ENCODE measurements at regions not wholly inside any gene's neighbourhood (a gene's known extent, or its start where the extent isn't known, plus 50 kb on each side); places are given as distances from the start of the nearest gene placed in this dataset.

- Histone ChIP-seq H3K9me3 (ENCODE audit: control insufficient read depth, low read length) (peaks cover 18% of the 10 kb centered on the region), H2BK15ac (ENCODE audit: low read depth, poor library complexity, severe bottlenecking) (no peak overlapping the region), H3K79me1 (replicated peaks; ENCODE audit: low read length, poor library complexity, severe bottlenecking) (no peaks in the 10 kb centered on the region), H3K27me3 (ENCODE audit: control insufficient read depth in 1 of 2, insufficient read depth in 1 of 2, low read length in 2 of 2) (no peaks in the 10 kb centered on the region), H3K4me2 (ENCODE audit: low read length, poor library complexity, severe bottlenecking) (no peak overlapping the region), H2AK5ac (ENCODE audit: low read length, severe bottlenecking) (no peak overlapping the region), H3K4me1 (ENCODE audit: control insufficient read depth, insufficient read depth, low read depth, low read length) (no peaks in the 10 kb centered on the region), H3K14ac (ENCODE audit: low read length in 2 of 2) (peak overlapping the region in 1 of 2 experiments; percentile 4), H2BK5ac (ENCODE audit: low read depth, low read length, poor library complexity, severe bottlenecking) (no peak overlapping the region), H2AFZ (ENCODE audit: low read depth, low read length) (no peak overlapping the region), H3K23ac (ENCODE audit: low read length in 2 of 2) (no peak overlapping the region), H3K9ac (ENCODE audit: low read length) (no peak overlapping the region), H3K36me3 (ENCODE audit: control insufficient read depth in 1 of 2, insufficient read depth in 2 of 2, low read depth in 1 of 2, low read length in 2 of 2) (no peaks in the 10 kb centered on the region), H3K4ac (ENCODE audit: low read depth in 1 of 2, low read length in 2 of 2) (no peak overlapping the region), H3K18ac (ENCODE audit: low read depth in 1 of 2, low read length in 2 of 2) (no peak overlapping the region), H3K27ac (ENCODE audit: low read length, poor library complexity, severe bottlenecking) (no peak overlapping the region), H2BK120ac (ENCODE audit: low read depth, low read length) (no peak overlapping the region), H4K91ac (ENCODE audit: low read length) (no peak overlapping the region), H2BK12ac (ENCODE audit: low read length in 2 of 2) (no peak overlapping the region), H4K8ac (ENCODE audit: low read length) (no peak overlapping the region), H3K4me3 (ENCODE audit: insufficient read depth in 1 of 2, low read depth in 1 of 2, low read length in 2 of 2) (no peak overlapping the region)
- no peak for DNase-seq
- 78% methylated on average over 6 of the region's 6 CpGs for WGBS
These were observed 800.4 kb upstream of the AGA start for GRCh38 chr4:178242655-178243054.

- H3K14ac ChIP-seq (ENCODE audit: low read length in 2 of 2), result no peak overlapping the region
- H3K27ac ChIP-seq (ENCODE audit: low read length, poor library complexity, severe bottlenecking), result no peak overlapping the region
- no peak overlapping the region for H2BK120ac ChIP-seq (ENCODE audit: low read depth, low read length)
- no peak overlapping the region for H2AK5ac ChIP-seq (ENCODE audit: low read length, severe bottlenecking)
- H2AFZ ChIP-seq (ENCODE audit: low read depth, low read length), result no peak overlapping the region
- no peaks in the 10 kb centered on the region for H3K4me1 ChIP-seq (ENCODE audit: control insufficient read depth, insufficient read depth, low read depth, low read length)
- DNase-seq, result no peak
- no peak overlapping the region for H3K4me2 ChIP-seq (ENCODE audit: low read length, poor library complexity, severe bottlenecking)
- H3K23ac ChIP-seq (ENCODE audit: low read length in 2 of 2), result no peak overlapping the region
- H3K18ac ChIP-seq (ENCODE audit: low read depth in 1 of 2, low read length in 2 of 2), result no peak overlapping the region
- no peak overlapping the region for H4K8ac ChIP-seq (ENCODE audit: low read length)
- H3K27me3 ChIP-seq (ENCODE audit: control insufficient read depth in 1 of 2, insufficient read depth in 1 of 2, low read length in 2 of 2), result no peaks in the 10 kb centered on the region
- no peak overlapping the region for H2BK12ac ChIP-seq (ENCODE audit: low read length in 2 of 2)
- no peak overlapping the region for H3K4me3 ChIP-seq (ENCODE audit: insufficient read depth in 1 of 2, low read depth in 1 of 2, low read length in 2 of 2)
- peaks cover 9% of the 10 kb centered on the region for H3K9me3 ChIP-seq (ENCODE audit: control insufficient read depth, low read length)
- H3K4ac ChIP-seq (ENCODE audit: low read depth in 1 of 2, low read length in 2 of 2), result no peak overlapping the region
- H3K9ac ChIP-seq (ENCODE audit: low read length), result no peak overlapping the region
- no CpG with 5 or more reads among the region's 1 CpG for WGBS
- H3K36me3 ChIP-seq (ENCODE audit: control insufficient read depth in 1 of 2, insufficient read depth in 2 of 2, low read depth in 1 of 2, low read length in 2 of 2), result no peaks in the 10 kb centered on the region
- H4K91ac ChIP-seq (ENCODE audit: low read length), result no peak overlapping the region
- H2BK5ac ChIP-seq (ENCODE audit: low read depth, low read length, poor library complexity, severe bottlenecking), result no peak overlapping the region
- no peaks in the 10 kb centered on the region for H3K79me1 ChIP-seq (replicated peaks; ENCODE audit: low read length, poor library complexity, severe bottlenecking)
- H2BK15ac ChIP-seq (ENCODE audit: low read depth, poor library complexity, severe bottlenecking), result no peak overlapping the region
These were observed 802.5 kb upstream of the AGA start for GRCh38 chr4:178244785-178245184.

- Histone ChIP-seq H3K36me3 (ENCODE audit: control insufficient read depth in 1 of 2, insufficient read depth in 2 of 2, low read depth in 1 of 2, low read length in 2 of 2) (no peaks in the 10 kb centered on the region), H3K23ac (ENCODE audit: low read length in 2 of 2) (no peak overlapping the region), H3K27ac (ENCODE audit: low read length, poor library complexity, severe bottlenecking) (no peak overlapping the region), H2BK120ac (ENCODE audit: low read depth, low read length) (no peak overlapping the region), H2AFZ (ENCODE audit: low read depth, low read length) (no peak overlapping the region), H2BK12ac (ENCODE audit: low read length in 2 of 2) (no peak overlapping the region), H3K4me2 (ENCODE audit: low read length, poor library complexity, severe bottlenecking) (no peak overlapping the region), H3K79me1 (replicated peaks; ENCODE audit: low read length, poor library complexity, severe bottlenecking) (no peaks in the 10 kb centered on the region), H4K8ac (ENCODE audit: low read length) (no peak overlapping the region), H3K4me3 (ENCODE audit: insufficient read depth in 1 of 2, low read depth in 1 of 2, low read length in 2 of 2) (no peak overlapping the region), H3K9ac (ENCODE audit: low read length) (no peak overlapping the region), H4K91ac (ENCODE audit: low read length) (no peak overlapping the region), H3K4ac (ENCODE audit: low read depth in 1 of 2, low read length in 2 of 2) (no peak overlapping the region), H3K14ac (ENCODE audit: low read length in 2 of 2) (no peak overlapping the region), H3K4me1 (ENCODE audit: control insufficient read depth, insufficient read depth, low read depth, low read length) (no peaks in the 10 kb centered on the region), H3K27me3 (ENCODE audit: control insufficient read depth in 1 of 2, insufficient read depth in 1 of 2, low read length in 2 of 2) (no peaks in the 10 kb centered on the region), H3K9me3 (ENCODE audit: control insufficient read depth, low read length) (peaks cover 4% of the 10 kb centered on the region), H2BK5ac (ENCODE audit: low read depth, low read length, poor library complexity, severe bottlenecking) (no peak overlapping the region), H2AK5ac (ENCODE audit: low read length, severe bottlenecking) (no peak overlapping the region), H2BK15ac (ENCODE audit: low read depth, poor library complexity, severe bottlenecking) (no peak overlapping the region), H3K18ac (ENCODE audit: low read depth in 1 of 2, low read length in 2 of 2) (no peak overlapping the region)
- WGBS, result 33% methylated on average over 1 of the region's 1 CpG
- no peak for DNase-seq
These were observed 812.9 kb upstream of the AGA start for GRCh38 chr4:178255172-178255571.

GRCh38 chr4:178258603-178259002 is 816.4 kb upstream of the AGA start:
- H2AK5ac ChIP-seq (ENCODE audit: low read length, severe bottlenecking), result no peak overlapping the region
- no peaks in the 10 kb centered on the region for H3K36me3 ChIP-seq (ENCODE audit: control insufficient read depth in 1 of 2, insufficient read depth in 2 of 2, low read depth in 1 of 2, low read length in 2 of 2)
- no peak overlapping the region for H3K4ac ChIP-seq (ENCODE audit: low read depth in 1 of 2, low read length in 2 of 2)
- no peak overlapping the region for H3K23ac ChIP-seq (ENCODE audit: low read length in 2 of 2)
- H3K27ac ChIP-seq (ENCODE audit: low read length, poor library complexity, severe bottlenecking), result no peak overlapping the region
- no peak overlapping the region for H2AFZ ChIP-seq (ENCODE audit: low read depth, low read length)
- no peak overlapping the region for H3K9ac ChIP-seq (ENCODE audit: low read length)
- no peak overlapping the region for H2BK15ac ChIP-seq (ENCODE audit: low read depth, poor library complexity, severe bottlenecking)
- no peaks in the 10 kb centered on the region for H3K79me1 ChIP-seq (replicated peaks; ENCODE audit: low read length, poor library complexity, severe bottlenecking)
- H3K9me3 ChIP-seq (ENCODE audit: control insufficient read depth, low read length), result peaks cover 7% of the 10 kb centered on the region
- no peak for DNase-seq
- no peak overlapping the region for H3K4me3 ChIP-seq (ENCODE audit: insufficient read depth in 1 of 2, low read depth in 1 of 2, low read length in 2 of 2)
- H4K8ac ChIP-seq (ENCODE audit: low read length), result no peak overlapping the region
- WGBS, result 100% methylated on average over 1 of the region's 2 CpGs
- no peak overlapping the region for H2BK5ac ChIP-seq (ENCODE audit: low read depth, low read length, poor library complexity, severe bottlenecking)
- H2BK120ac ChIP-seq (ENCODE audit: low read depth, low read length), result no peak overlapping the region
- no peak overlapping the region for H3K4me2 ChIP-seq (ENCODE audit: low read length, poor library complexity, severe bottlenecking)
- H3K18ac ChIP-seq (ENCODE audit: low read depth in 1 of 2, low read length in 2 of 2), result no peak overlapping the region
- H4K91ac ChIP-seq (ENCODE audit: low read length), result no peak overlapping the region
- no peak overlapping the region for H2BK12ac ChIP-seq (ENCODE audit: low read length in 2 of 2)
- H3K27me3 ChIP-seq (ENCODE audit: control insufficient read depth in 1 of 2, insufficient read depth in 1 of 2, low read length in 2 of 2), result no peaks in the 10 kb centered on the region
- no peak overlapping the region for H3K14ac ChIP-seq (ENCODE audit: low read length in 2 of 2)
- H3K4me1 ChIP-seq (ENCODE audit: control insufficient read depth, insufficient read depth, low read depth, low read length), result no peaks in the 10 kb centered on the region

Data from mesenchymal stem cell (in vitro differentiated cells and primary cell).